Ishikawa (cell line): ENCODE measurements at regions not wholly inside any gene's neighbourhood (a gene's known extent, or its start where the extent isn't known, plus 50 kb on each side); places are given as distances from the start of the nearest gene placed in this dataset.

Experiments
- CEBPB ChIP-seq: IDR thresholded peaks from 2 replicates; pipeline ENCODE4 v1.6.1; 2012
- CREB1 ChIP-seq: IDR thresholded peaks from 2 replicates; pipeline ENCODE4 v1.6.1; 2012; ENCODE audit warnings: low read depth
- EGR1 ChIP-seq: IDR thresholded peaks from 2 replicates; pipeline ENCODE4 v1.6.1; 2012
- EP300 ChIP-seq: IDR thresholded peaks from 2 replicates; pipeline ENCODE4 v1.6.1; 2012; ENCODE audit warnings: borderline replicate concordance
- FOXM1 ChIP-seq: IDR thresholded peaks from 2 replicates; pipeline ENCODE4 v1.6.1; 2012; ENCODE audit warnings: low read depth, borderline replicate concordance
- MAX ChIP-seq: IDR thresholded peaks from 2 replicates; pipeline ENCODE4 v1.6.1; 2012
- NFIC ChIP-seq: IDR thresholded peaks from 2 replicates; pipeline ENCODE4 v1.6.1; 2012
- RAD21 ChIP-seq: IDR thresholded peaks from 2 replicates; pipeline ENCODE4 v1.6.1; 2012; ENCODE audit warnings: low read depth
- REST ChIP-seq: IDR thresholded peaks from 2 replicates; pipeline ENCODE4 v1.6.1; 2012; ENCODE audit warnings: low read depth, mild to moderate bottlenecking
- TAF1 ChIP-seq: IDR thresholded peaks from 2 replicates; pipeline ENCODE4 v1.6.1; 2012; ENCODE audit warnings: low read depth, mild to moderate bottlenecking
- TCF12 ChIP-seq: IDR thresholded peaks from 2 replicates; pipeline ENCODE4 v1.6.1; 2012; ENCODE audit warnings: low read depth
- TEAD4 ChIP-seq: IDR thresholded peaks from 2 replicates; pipeline ENCODE4 v1.6.1; 2012
- USF1 ChIP-seq: IDR thresholded peaks from 2 replicates; pipeline ENCODE4 v1.6.1; 2012
- YY1 ChIP-seq: IDR thresholded peaks from 2 replicates; pipeline ENCODE4 v1.6.1; 2012; ENCODE audit warnings: low read depth
- ZBTB7A ChIP-seq: IDR thresholded peaks from 2 replicates; pipeline ENCODE4 v1.6.1; 2012; ENCODE audit warnings: low read depth

- TF ChIP-seq REST: no peak
- TF ChIP-seq EGR1: no peak
- TF ChIP-seq USF1: no peak
- no peak for TF ChIP-seq EP300
- no peak for TF ChIP-seq MAX
- no peak for TF ChIP-seq YY1
- TF ChIP-seq CREB1: no peak
- TF ChIP-seq CEBPB: no peak
- no peak for TF ChIP-seq RAD21
- TF ChIP-seq TCF12: no peak
- no peak for TF ChIP-seq FOXM1
- TF ChIP-seq TAF1: no peak
- TF ChIP-seq TEAD4: no peak
- TF ChIP-seq ZBTB7A: no peak
- no peak for TF ChIP-seq NFIC
Observed at GRCh38 chr15:39510001-39510701, 70.7 kb upstream of the THBS1 start.

- no peak for TF ChIP-seq RAD21
- no peak for TF ChIP-seq EGR1
Observed at GRCh38 chr15:39511000-39511915, 69.6 kb upstream of the THBS1 start.

GRCh38 chr15:39511916-39512260, 69.0 kb upstream of the THBS1 start:
- no peak for TF ChIP-seq TEAD4

GRCh38 chr15:39512643-39513042, 68.2 kb upstream of the THBS1 start:
- no peak for TF ChIP-seq NFIC

GRCh38 chr15:39513936-39514335, 66.9 kb upstream of the THBS1 start:
- TF ChIP-seq ZBTB7A (no peak), MAX (no peak), USF1 (no peak), RAD21 (no peak), TCF12 (no peak), REST (no peak), TEAD4 (no peak), CEBPB (no peak), NFIC (no peak)

GRCh38 chr15:39514933-39515332, 65.9 kb upstream of the THBS1 start:
- no peak for TF ChIP-seq EGR1

GRCh38 chr15:39515765-39516164, 65.1 kb upstream of the THBS1 start:
- TF ChIP-seq USF1 (no peak), REST (no peak), EGR1 (no peak), CEBPB (no peak), MAX (no peak), RAD21 (no peak), TCF12 (no peak), YY1 (no peak), EP300 (no peak), CREB1 (no peak), TEAD4 (no peak), FOXM1 (no peak), ZBTB7A (no peak), TAF1 (no peak), NFIC (no peak)
